ENCODE measurements at regions not wholly inside any gene's neighbourhood (a gene's known extent, or its start where the extent isn't known, plus 50 kb on each side); places are given as distances from the start of the nearest gene placed in this dataset.

GRCh38 chr1:190975827-190976226 is 498.2 kb upstream of the BRINP3 start:
- Histone ChIP-seq H3K4me3 (ENCODE audit: low read length) (no peak overlapping the region), H3K9me3 (ENCODE audit: insufficient read depth, low read depth, low read length) (no peaks in the 10 kb centered on the region), H3K27ac (ENCODE audit: low read depth, low read length) (no peak overlapping the region), H3K4me1 (ENCODE audit: insufficient read depth, low read length) (no peaks in the 10 kb centered on the region), H3K27me3 (ENCODE audit: insufficient read depth, low read length) (no peaks in the 10 kb centered on the region), H3K36me3 (ENCODE audit: insufficient read depth, low read length) (no peaks in the 10 kb centered on the region), H3K9ac (ENCODE audit: low read depth, low read length) (no peak overlapping the region)
- WGBS = 90% methylated on average over 5 of the region's 5 CpGs

GRCh38 chr1:191002768-191003167 is 525.1 kb upstream of the BRINP3 start:
- no peaks in the 10 kb centered on the region for H3K9me3 ChIP-seq (ENCODE audit: insufficient read depth, low read depth, low read length)
- H3K27ac ChIP-seq (ENCODE audit: low read depth, low read length) = no peak overlapping the region
- no peaks in the 10 kb centered on the region for H3K36me3 ChIP-seq (ENCODE audit: insufficient read depth, low read length)
- WGBS = 98% methylated on average over 1 of the region's 1 CpG
- H3K27me3 ChIP-seq (ENCODE audit: insufficient read depth, low read length) = no peaks in the 10 kb centered on the region
- H3K9ac ChIP-seq (ENCODE audit: low read depth, low read length) = no peak overlapping the region
- H3K4me1 ChIP-seq (ENCODE audit: insufficient read depth, low read length) = no peaks in the 10 kb centered on the region
- H3K4me3 ChIP-seq (ENCODE audit: low read length) = no peak overlapping the region

- H3K9me3 ChIP-seq (ENCODE audit: insufficient read depth, low read depth, low read length) = no peaks in the 10 kb centered on the region
- H3K27me3 ChIP-seq (ENCODE audit: insufficient read depth, low read length) = no peaks in the 10 kb centered on the region
- H3K4me3 ChIP-seq (ENCODE audit: low read length) = no peak overlapping the region
- H3K36me3 ChIP-seq (ENCODE audit: insufficient read depth, low read length) = no peaks in the 10 kb centered on the region
- WGBS = 93% methylated on average over 6 of the region's 6 CpGs
- H3K9ac ChIP-seq (ENCODE audit: low read depth, low read length) = no peak overlapping the region
- no peak overlapping the region for H3K27ac ChIP-seq (ENCODE audit: low read depth, low read length)
- no peaks in the 10 kb centered on the region for H3K4me1 ChIP-seq (ENCODE audit: insufficient read depth, low read length)
Observed at GRCh38 chr1:191016765-191017164, 539.1 kb upstream of the BRINP3 start.

- no CpG with 5 or more reads among the region's 1 CpG for WGBS
Observed at GRCh38 chr1:191022856-191023255, 545.2 kb upstream of the BRINP3 start.

GRCh38 chr1:191025896-191026642 is 548.4 kb upstream of the BRINP3 start:
- H3K9me3 ChIP-seq (ENCODE audit: insufficient read depth, low read depth, low read length) = no peaks in the 10 kb centered on the region
- WGBS = 96% methylated on average over 33 of the region's 33 CpGs
- H3K27ac ChIP-seq (ENCODE audit: low read depth, low read length) = no peak overlapping the region
- no peak overlapping the region for H3K4me3 ChIP-seq (ENCODE audit: low read length)
- H3K36me3 ChIP-seq (ENCODE audit: insufficient read depth, low read length) = no peaks in the 10 kb centered on the region
- H3K4me1 ChIP-seq (ENCODE audit: insufficient read depth, low read length) = no peaks in the 10 kb centered on the region
- no peak overlapping the region for H3K9ac ChIP-seq (ENCODE audit: low read depth, low read length)
- H3K27me3 ChIP-seq (ENCODE audit: insufficient read depth, low read length) = no peaks in the 10 kb centered on the region

More at GRCh38 chr1:191022856-191023255, 545.2 kb upstream of the BRINP3 start:
- H3K9me3 ChIP-seq (ENCODE audit: insufficient read depth, low read depth, low read length) = no peaks in the 10 kb centered on the region
- no peak overlapping the region for H3K4me3 ChIP-seq (ENCODE audit: low read length)
- H3K36me3 ChIP-seq (ENCODE audit: insufficient read depth, low read length) = no peaks in the 10 kb centered on the region
- no peak overlapping the region for H3K27ac ChIP-seq (ENCODE audit: low read depth, low read length)
- H3K27me3 ChIP-seq (ENCODE audit: insufficient read depth, low read length) = no peaks in the 10 kb centered on the region
- H3K9ac ChIP-seq (ENCODE audit: low read depth, low read length) = no peak overlapping the region
- no peaks in the 10 kb centered on the region for H3K4me1 ChIP-seq (ENCODE audit: insufficient read depth, low read length)

GRCh38 chr1:191026828-191027227 is 549.2 kb upstream of the BRINP3 start:
- no peak overlapping the region for H3K27ac ChIP-seq (ENCODE audit: low read depth, low read length)
- H3K36me3 ChIP-seq (ENCODE audit: insufficient read depth, low read length) = no peaks in the 10 kb centered on the region
- no peaks in the 10 kb centered on the region for H3K4me1 ChIP-seq (ENCODE audit: insufficient read depth, low read length)
- no peaks in the 10 kb centered on the region for H3K9me3 ChIP-seq (ENCODE audit: insufficient read depth, low read depth, low read length)
- H3K27me3 ChIP-seq (ENCODE audit: insufficient read depth, low read length) = no peaks in the 10 kb centered on the region
- H3K4me3 ChIP-seq (ENCODE audit: low read length) = no peak overlapping the region
- WGBS = 95% methylated on average over 5 of the region's 5 CpGs
- no peak overlapping the region for H3K9ac ChIP-seq (ENCODE audit: low read depth, low read length)

GRCh38 chr1:191034132-191034531 is 556.5 kb upstream of the BRINP3 start:
- no peaks in the 10 kb centered on the region for H3K36me3 ChIP-seq (ENCODE audit: insufficient read depth, low read length)
- H3K9me3 ChIP-seq (ENCODE audit: insufficient read depth, low read depth, low read length) = no peaks in the 10 kb centered on the region
- no peak overlapping the region for H3K9ac ChIP-seq (ENCODE audit: low read depth, low read length)
- no peaks in the 10 kb centered on the region for H3K4me1 ChIP-seq (ENCODE audit: insufficient read depth, low read length)
- no peaks in the 10 kb centered on the region for H3K27me3 ChIP-seq (ENCODE audit: insufficient read depth, low read length)
- 96% methylated on average over 2 of the region's 2 CpGs for WGBS
- H3K27ac ChIP-seq (ENCODE audit: low read depth, low read length) = no peak overlapping the region
- H3K4me3 ChIP-seq (ENCODE audit: low read length) = no peak overlapping the region

GRCh38 chr1:191043066-191043465 is 565.4 kb upstream of the BRINP3 start:
- Histone ChIP-seq H3K36me3 (ENCODE audit: insufficient read depth, low read length) (no peaks in the 10 kb centered on the region), H3K9ac (ENCODE audit: low read depth, low read length) (no peak overlapping the region), H3K4me1 (ENCODE audit: insufficient read depth, low read length) (no peaks in the 10 kb centered on the region), H3K27me3 (ENCODE audit: insufficient read depth, low read length) (no peaks in the 10 kb centered on the region), H3K4me3 (ENCODE audit: low read length) (no peak overlapping the region), H3K27ac (ENCODE audit: low read depth, low read length) (no peak overlapping the region), H3K9me3 (ENCODE audit: insufficient read depth, low read depth, low read length) (no peaks in the 10 kb centered on the region)
- 100% methylated on average over 2 of the region's 2 CpGs for WGBS

GRCh38 chr1:191049781-191050180 is 572.1 kb upstream of the BRINP3 start:
- no peaks in the 10 kb centered on the region for H3K4me1 ChIP-seq (ENCODE audit: insufficient read depth, low read length)
- no peak overlapping the region for H3K9ac ChIP-seq (ENCODE audit: low read depth, low read length)
- no peaks in the 10 kb centered on the region for H3K36me3 ChIP-seq (ENCODE audit: insufficient read depth, low read length)
- no peaks in the 10 kb centered on the region for H3K9me3 ChIP-seq (ENCODE audit: insufficient read depth, low read depth, low read length)
- H3K4me3 ChIP-seq (ENCODE audit: low read length) = no peak overlapping the region
- no peaks in the 10 kb centered on the region for H3K27me3 ChIP-seq (ENCODE audit: insufficient read depth, low read length)
- WGBS = 75% methylated on average over 1 of the region's 2 CpGs
- no peak overlapping the region for H3K27ac ChIP-seq (ENCODE audit: low read depth, low read length)

- Histone ChIP-seq H3K4me1 (ENCODE audit: insufficient read depth, low read length) (no peaks in the 10 kb centered on the region), H3K27me3 (ENCODE audit: insufficient read depth, low read length) (no peaks in the 10 kb centered on the region), H3K27ac (ENCODE audit: low read depth, low read length) (no peak overlapping the region), H3K9ac (ENCODE audit: low read depth, low read length) (no peak overlapping the region), H3K9me3 (ENCODE audit: insufficient read depth, low read depth, low read length) (no peaks in the 10 kb centered on the region), H3K36me3 (ENCODE audit: insufficient read depth, low read length) (no peaks in the 10 kb centered on the region), H3K4me3 (ENCODE audit: low read length) (no peak overlapping the region)
- 97% methylated on average over 5 of the region's 6 CpGs for WGBS
Observed at GRCh38 chr1:191052888-191053287, 575.2 kb upstream of the BRINP3 start.

GRCh38 chr1:191065346-191065745 is 587.7 kb upstream of the BRINP3 start:
- Histone ChIP-seq H3K9ac (ENCODE audit: low read depth, low read length) (no peak overlapping the region), H3K36me3 (ENCODE audit: insufficient read depth, low read length) (no peaks in the 10 kb centered on the region), H3K4me1 (ENCODE audit: insufficient read depth, low read length) (no peaks in the 10 kb centered on the region), H3K27me3 (ENCODE audit: insufficient read depth, low read length) (no peaks in the 10 kb centered on the region), H3K4me3 (ENCODE audit: low read length) (no peak overlapping the region), H3K9me3 (ENCODE audit: insufficient read depth, low read depth, low read length) (no peaks in the 10 kb centered on the region), H3K27ac (ENCODE audit: low read depth, low read length) (no peak overlapping the region)
- WGBS = 72% methylated on average over 2 of the region's 3 CpGs

GRCh38 chr1:191065771-191066170 is 588.1 kb upstream of the BRINP3 start:
- H3K9me3 ChIP-seq (ENCODE audit: insufficient read depth, low read depth, low read length) = no peaks in the 10 kb centered on the region
- H3K9ac ChIP-seq (ENCODE audit: low read depth, low read length) = no peak overlapping the region
- H3K4me1 ChIP-seq (ENCODE audit: insufficient read depth, low read length) = no peaks in the 10 kb centered on the region
- H3K27ac ChIP-seq (ENCODE audit: low read depth, low read length) = no peak overlapping the region
- WGBS = no CpG with 5 or more reads among the region's 1 CpG
- H3K27me3 ChIP-seq (ENCODE audit: insufficient read depth, low read length) = no peaks in the 10 kb centered on the region
- H3K4me3 ChIP-seq (ENCODE audit: low read length) = no peak overlapping the region
- H3K36me3 ChIP-seq (ENCODE audit: insufficient read depth, low read length) = no peaks in the 10 kb centered on the region

Measured in HUES64 (cell line).